WTC11 (cell line): ENCODE measurements at regions not wholly inside any gene's neighbourhood (a gene's known extent, or its start where the extent isn't known, plus 50 kb on each side); places are given as distances from the start of the nearest gene placed in this dataset.
"Not testable (repeated sequence)": the region's sequence is repeated elsewhere in the genome, so short reads cannot be mapped to it uniquely, and the experiment has no call there.

Experiments used
- IRF2 ChIP-seq: sonication (generic); formaldehyde crosslinking; IDR thresholded peaks from 2 replicates; pipeline ENCODE4 v1.8.0; 2022; ENCODE audit warnings: low read depth, missing genetic modification reagents, borderline replicate concordance
- NR2C2 ChIP-seq: sonication (generic); formaldehyde crosslinking; IDR thresholded peaks from 2 replicates; pipeline ENCODE4 v1.8.0; 2022; ENCODE audit warnings: mild to moderate bottlenecking, missing genetic modification reagents
- TF ChIP-seq, protein P1 (sequence below): fragments of 200-600 bp; IDR thresholded peaks from 2 replicates; pipeline ENCODE4 v1.8.0; 2022; ENCODE audit warnings: antibody characterized with exemption

DNA sequence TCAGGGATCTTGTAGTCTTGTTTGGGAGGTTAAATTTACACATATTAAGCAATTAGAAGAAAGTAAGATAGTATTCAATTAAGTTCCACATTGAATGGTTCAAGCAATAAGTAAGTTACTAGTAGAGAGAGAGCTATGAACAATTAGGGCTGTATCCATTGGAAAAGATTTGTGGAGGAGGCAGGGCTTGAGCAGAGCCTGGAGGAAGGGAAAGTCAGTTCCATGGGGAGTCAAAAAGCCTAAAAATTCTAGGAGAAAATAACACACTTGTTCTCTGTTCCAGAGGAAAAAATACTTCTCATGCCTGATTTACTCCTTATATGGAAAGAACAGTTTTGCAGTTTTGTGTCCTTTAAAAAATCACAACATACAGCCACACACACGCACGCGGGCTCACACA is 730.0 kb downstream of the PRIM2 start:
- TF ChIP-seq, protein P1, sequence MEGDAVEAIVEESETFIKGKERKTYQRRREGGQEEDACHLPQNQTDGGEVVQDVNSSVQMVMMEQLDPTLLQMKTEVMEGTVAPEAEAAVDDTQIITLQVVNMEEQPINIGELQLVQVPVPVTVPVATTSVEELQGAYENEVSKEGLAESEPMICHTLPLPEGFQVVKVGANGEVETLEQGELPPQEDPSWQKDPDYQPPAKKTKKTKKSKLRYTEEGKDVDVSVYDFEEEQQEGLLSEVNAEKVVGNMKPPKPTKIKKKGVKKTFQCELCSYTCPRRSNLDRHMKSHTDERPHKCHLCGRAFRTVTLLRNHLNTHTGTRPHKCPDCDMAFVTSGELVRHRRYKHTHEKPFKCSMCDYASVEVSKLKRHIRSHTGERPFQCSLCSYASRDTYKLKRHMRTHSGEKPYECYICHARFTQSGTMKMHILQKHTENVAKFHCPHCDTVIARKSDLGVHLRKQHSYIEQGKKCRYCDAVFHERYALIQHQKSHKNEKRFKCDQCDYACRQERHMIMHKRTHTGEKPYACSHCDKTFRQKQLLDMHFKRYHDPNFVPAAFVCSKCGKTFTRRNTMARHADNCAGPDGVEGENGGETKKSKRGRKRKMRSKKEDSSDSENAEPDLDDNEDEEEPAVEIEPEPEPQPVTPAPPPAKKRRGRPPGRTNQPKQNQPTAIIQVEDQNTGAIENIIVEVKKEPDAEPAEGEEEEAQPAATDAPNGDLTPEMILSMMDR: not testable (repeated sequence)
- not testable (repeated sequence) for TF ChIP-seq NR2C2, IRF2
